ENCODE measurements at regions not wholly inside any gene's neighbourhood (a gene's known extent, or its start where the extent isn't known, plus 50 kb on each side); places are given as distances from the start of the nearest gene placed in this dataset.

GRCh38 chr7:112887976-112888375, 97.8 kb upstream of the TMEM168 start:
- TF ChIP-seq CTCF (IDR thresholded peaks at IDR 0.05) (no peak), POLR2A (IDR thresholded peaks at IDR 0.05) (no peak)

Measured in gastroesophageal sphincter (tissue), 3 donors.